Dendritic cell treated with granulocyte-macrophage colony-stimulating factor and Interleukin-4, amounts not matched to agents 40 ng/mL and 50 ng/mL, for 4 days (primary cell): ENCODE measurements at regions not wholly inside any gene's neighbourhood (a gene's known extent, or its start where the extent isn't known, plus 50 kb on each side); places are given as distances from the start of the nearest gene placed in this dataset.
"Not testable (repeated sequence)": the region's sequence is repeated elsewhere in the genome, so short reads cannot be mapped to it uniquely, and the experiment has no call there.

Source experiments
- H3K27ac Mint-ChIP-seq: one replicate; pipeline ENCODE4 v1.8.0; 2022; ENCODE audit warnings: mild to moderate bottlenecking, mixed read lengths
- H3K27me3 Mint-ChIP-seq: one replicate; pipeline ENCODE4 v1.8.0; 2022; ENCODE audit warnings: mild to moderate bottlenecking, mixed read lengths
- H3K36me3 Mint-ChIP-seq: one replicate; pipeline ENCODE4 v1.8.0; 2022; ENCODE audit warnings: low read depth, mixed read lengths
- H3K4me1 Mint-ChIP-seq: one replicate; pipeline ENCODE4 v1.8.0; 2022; ENCODE audit warnings: low read depth, mixed read lengths
- H3K4me3 Mint-ChIP-seq: one replicate; pipeline ENCODE4 v1.8.0; 2022; ENCODE audit warnings: mild to moderate bottlenecking, moderate library complexity, mixed read lengths
- H3K9me3 Mint-ChIP-seq: one replicate; pipeline ENCODE4 v1.8.0; 2022; ENCODE audit warnings: mixed read lengths
- intact Hi-C: fragments of 100-400 bp; cut with micrococcal nuclease; formaldehyde crosslinking; loops from one replicate; pipeline ENCODE4 v1.15.0; 2022

GRCh38 chr5:101103874-101104273 lies 200.8 kb upstream of the ST8SIA4 start:
- intact Hi-C loops: no loop called here
- no peaks in the 10 kb centered on the region for H3K27me3 Mint-ChIP-seq
- no peaks in the 10 kb centered on the region for H3K9me3 Mint-ChIP-seq
- no peaks in the 10 kb centered on the region for H3K4me1 Mint-ChIP-seq
- no peaks in the 10 kb centered on the region for H3K36me3 Mint-ChIP-seq
- no peak overlapping the region for H3K4me3 Mint-ChIP-seq
- no peak overlapping the region for H3K27ac Mint-ChIP-seq

- Mint-ChIP-seq H3K9me3 (no peaks in the 10 kb centered on the region), H3K4me1 (no peaks in the 10 kb centered on the region), H3K36me3 (no peaks in the 10 kb centered on the region), H3K27ac (no peak overlapping the region), H3K4me3 (no peak overlapping the region), H3K27me3 (no peaks in the 10 kb centered on the region)
- intact Hi-C loops: no loop called here
Observed at GRCh38 chr5:101102506-101102905, 199.4 kb upstream of the ST8SIA4 start.

- H3K4me1 Mint-ChIP-seq: no peaks in the 10 kb centered on the region
- no peaks in the 10 kb centered on the region for H3K36me3 Mint-ChIP-seq
- H3K9me3 Mint-ChIP-seq: no peaks in the 10 kb centered on the region
- no peak overlapping the region for H3K4me3 Mint-ChIP-seq
- no peak overlapping the region for H3K27ac Mint-ChIP-seq
- intact Hi-C loops: no loop called here
- H3K27me3 Mint-ChIP-seq: no peaks in the 10 kb centered on the region
Observed at GRCh38 chr5:101091902-101092301, 188.8 kb upstream of the ST8SIA4 start.

GRCh38 chr5:101084353-101084752 lies 181.3 kb upstream of the ST8SIA4 start:
- Mint-ChIP-seq H3K27ac (no peak overlapping the region), H3K9me3 (no peaks in the 10 kb centered on the region), H3K27me3 (no peaks in the 10 kb centered on the region), H3K4me1 (no peaks in the 10 kb centered on the region), H3K36me3 (no peaks in the 10 kb centered on the region), H3K4me3 (no peak overlapping the region)
- intact Hi-C loops: no loop called here

GRCh38 chr5:101080462-101081240 lies 177.6 kb upstream of the ST8SIA4 start:
- H3K9me3 Mint-ChIP-seq: no peaks in the 10 kb centered on the region
- no peak overlapping the region for H3K27ac Mint-ChIP-seq
- no peak overlapping the region for H3K4me3 Mint-ChIP-seq
- H3K4me1 Mint-ChIP-seq: no peaks in the 10 kb centered on the region
- no peaks in the 10 kb centered on the region for H3K36me3 Mint-ChIP-seq
- intact Hi-C loops: no loop called here
- H3K27me3 Mint-ChIP-seq: no peaks in the 10 kb centered on the region

GRCh38 chr5:101068298-101068697 lies 165.2 kb upstream of the ST8SIA4 start:
- Mint-ChIP-seq H3K27me3 (no peaks in the 10 kb centered on the region), H3K36me3 (no peaks in the 10 kb centered on the region), H3K9me3 (no peaks in the 10 kb centered on the region), H3K4me1 (no peaks in the 10 kb centered on the region), H3K4me3 (no peak overlapping the region), H3K27ac (no peak overlapping the region)
- intact Hi-C loops: no loop called here

- H3K27me3 Mint-ChIP-seq: no peaks in the 10 kb centered on the region
- H3K9me3 Mint-ChIP-seq: peaks cover under 1% of the 10 kb centered on the region
- no peak overlapping the region for H3K27ac Mint-ChIP-seq
- intact Hi-C loops: no loop called here
- H3K4me3 Mint-ChIP-seq: no peak overlapping the region
- H3K36me3 Mint-ChIP-seq: no peaks in the 10 kb centered on the region
- H3K4me1 Mint-ChIP-seq: no peaks in the 10 kb centered on the region
Observed at GRCh38 chr5:101067429-101067828, 164.3 kb upstream of the ST8SIA4 start.

- Mint-ChIP-seq H3K9me3 (peaks cover 34% of the 10 kb centered on the region), H3K27me3 (no peaks in the 10 kb centered on the region), H3K27ac (no peak overlapping the region), H3K36me3 (no peaks in the 10 kb centered on the region), H3K4me3 (no peak overlapping the region), H3K4me1 (no peaks in the 10 kb centered on the region)
- intact Hi-C loops: no loop called here
Observed at GRCh38 chr5:101062902-101063301, 159.8 kb upstream of the ST8SIA4 start.

GRCh38 chr5:101047181-101047580 lies 144.1 kb upstream of the ST8SIA4 start:
- no peaks in the 10 kb centered on the region for H3K9me3 Mint-ChIP-seq
- no peaks in the 10 kb centered on the region for H3K36me3 Mint-ChIP-seq
- H3K27ac Mint-ChIP-seq: no peak overlapping the region
- no peak overlapping the region for H3K4me3 Mint-ChIP-seq
- intact Hi-C loops: loop anchor here (5.0 kb wide), 1 partner anchor 615 kb away; no protein-coding TSS in a partner anchor
- no peaks in the 10 kb centered on the region for H3K27me3 Mint-ChIP-seq
- H3K4me1 Mint-ChIP-seq: no peaks in the 10 kb centered on the region

- no peak overlapping the region for H3K4me3 Mint-ChIP-seq
- no peaks in the 10 kb centered on the region for H3K4me1 Mint-ChIP-seq
- H3K9me3 Mint-ChIP-seq: no peaks in the 10 kb centered on the region
- H3K36me3 Mint-ChIP-seq: no peaks in the 10 kb centered on the region
- no peak overlapping the region for H3K27ac Mint-ChIP-seq
- no peaks in the 10 kb centered on the region for H3K27me3 Mint-ChIP-seq
- intact Hi-C loops: loop anchor here (1.0 to 5.0 kb wide), 2 partner anchors 422 to 613 kb away; no protein-coding TSS in a partner anchor
Observed at GRCh38 chr5:101045689-101046088, 142.6 kb upstream of the ST8SIA4 start.

- H3K4me1 Mint-ChIP-seq, H3K4me3 Mint-ChIP-seq, intact Hi-C loops, H3K36me3 Mint-ChIP-seq, H3K27ac Mint-ChIP-seq, H3K27me3 Mint-ChIP-seq, H3K9me3 Mint-ChIP-seq: not testable (repeated sequence)
Observed at GRCh38 chr5:101040002-101040401, 136.9 kb upstream of the ST8SIA4 start.

- H3K4me3 Mint-ChIP-seq: no peak overlapping the region
- no peak overlapping the region for H3K27ac Mint-ChIP-seq
- no peaks in the 10 kb centered on the region for H3K4me1 Mint-ChIP-seq
- no peaks in the 10 kb centered on the region for H3K36me3 Mint-ChIP-seq
- no peaks in the 10 kb centered on the region for H3K27me3 Mint-ChIP-seq
- intact Hi-C loops: no loop called here
- H3K9me3 Mint-ChIP-seq: peaks cover 6% of the 10 kb centered on the region
Observed at GRCh38 chr5:101036778-101037177, 133.7 kb upstream of the ST8SIA4 start.

GRCh38 chr5:101035425-101035824 lies 132.3 kb upstream of the ST8SIA4 start:
- intact Hi-C loops: no loop called here

GRCh38 chr5:101024299-101024698 lies 121.2 kb upstream of the ST8SIA4 start:
- Mint-ChIP-seq H3K27me3 (no peaks in the 10 kb centered on the region), H3K4me3 (no peak overlapping the region), H3K4me1 (no peaks in the 10 kb centered on the region), H3K27ac (no peak overlapping the region), H3K36me3 (no peaks in the 10 kb centered on the region), H3K9me3 (peaks cover 14% of the 10 kb centered on the region)
- intact Hi-C loops: no loop called here

More at GRCh38 chr5:101035425-101035824, 132.3 kb upstream of the ST8SIA4 start:
- H3K4me1 Mint-ChIP-seq: no peaks in the 10 kb centered on the region
- no peak overlapping the region for H3K27ac Mint-ChIP-seq
- peaks cover 6% of the 10 kb centered on the region for H3K9me3 Mint-ChIP-seq
- H3K4me3 Mint-ChIP-seq: no peak overlapping the region
- H3K36me3 Mint-ChIP-seq: no peaks in the 10 kb centered on the region
- H3K27me3 Mint-ChIP-seq: no peaks in the 10 kb centered on the region

- no peaks in the 10 kb centered on the region for H3K4me1 Mint-ChIP-seq
- H3K36me3 Mint-ChIP-seq: no peaks in the 10 kb centered on the region
- H3K27me3 Mint-ChIP-seq: no peaks in the 10 kb centered on the region
- no peak overlapping the region for H3K4me3 Mint-ChIP-seq
- no peak overlapping the region for H3K27ac Mint-ChIP-seq
- H3K9me3 Mint-ChIP-seq: no peaks in the 10 kb centered on the region
- intact Hi-C loops: no loop called here
Observed at GRCh38 chr5:101018299-101018698, 115.2 kb upstream of the ST8SIA4 start.
